HCT116 (cell line): ENCODE measurements at regions not wholly inside any gene's neighbourhood (a gene's known extent, or its start where the extent isn't known, plus 50 kb on each side); places are given as distances from the start of the nearest gene placed in this dataset.

Experiments
- ATAC-seq: fragments of 200-7000 bp; cut with Tn5 transposase; 2 replicates; pipeline ENCODE4 v1.9.1; 2020; ENCODE audit warnings: mild to moderate bottlenecking, moderate library complexity
- BruUV-seq: library from RNA; stranded (reverse); fragments of 400-500 nt; replicated peaks from 2 replicates; lab custom pipeline; 2021; lab: Mats Ljungman, UMichigan
- CTCF ChIA-PET: fragments of 300-600 bp; sonication (Branson Sonifier 250); formaldehyde crosslinking; loops from one replicate; lab custom pipeline; 2021; ENCODE audit warnings: antibody characterized with exemption; lab: Charles Lee
- POLR2A ChIA-PET: fragments of 300-600, 350-600 bp; sonication (Branson Sonifier 250); formaldehyde crosslinking; loops from one replicate; lab custom pipeline; 2021; ENCODE audit warnings: antibody characterized with exemption; lab: Charles Lee
- RAD21 ChIA-PET, 2 experiments: fragments of 300-600 bp; sonication (Branson Sonifier 250); formaldehyde crosslinking; loops; one replicate each; lab custom pipeline; 2023; ENCODE audit warnings: low total read pairs in 2 of 2; ENCODE audit not compliant: uncharacterized antibody in 2 of 2, unreplicated experiment in 2 of 2, low non-redundant PET in 1 of 2; lab: Charles Lee
- DNase-seq: peaks from one replicate; pipeline ENCODE4 v3.0.0-alpha.2; 2010; ENCODE audit warnings: low read depth, low spot score
- H2AFZ ChIP-seq: fragments of 200-600 bp; shearing (Covaris generic), sonication (generic); 2 replicates; pipeline ENCODE4 v1.6.1; 2017; ENCODE audit warnings: low read depth, mixed run types, mixed read lengths, antibody characterized with exemption, low read length; ENCODE audit not compliant: poor library complexity, severe bottlenecking
- H3K27ac ChIP-seq: 2 replicates; pipeline ENCODE4 v1.5.1; 2012; ENCODE audit warnings: low read depth, low read length
- H3K27me3 ChIP-seq: fragments of 200-600 bp; sonication (generic); 2 replicates; pipeline ENCODE4 v1.6.1; 2016; ENCODE audit warnings: mixed run types, low read length, mixed read lengths; ENCODE audit not compliant: insufficient read depth
- H3K36me3 ChIP-seq, 2 experiments: fragments of 200-500 bp in 1 of 2; fragments of 200-600 bp in 1 of 2; sonication (Bioruptor generic) in 1 of 2; sonication (generic) in 1 of 2; 2 replicates each; pipeline versions ENCODE4 v1.5.1 to v1.6.1; 2014 to 2016; ENCODE audit warnings: low read length in 2 of 2, inconsistent platforms in 1 of 2, mixed read lengths in 1 of 2, mixed run types in 1 of 2; ENCODE audit not compliant: insufficient read depth in 2 of 2, control insufficient read depth in 1 of 2
- H3K4me1 ChIP-seq, 2 experiments: fragments of 200-600 bp in 1 of 2; sonication (generic) in 1 of 2; 2 replicates each; pipeline versions ENCODE4 v1.5.1 to v1.6.1; 2012 to 2017; ENCODE audit warnings: low read length in 2 of 2, inconsistent platforms in 1 of 2, mild to moderate bottlenecking in 1 of 2, mixed read lengths in 1 of 2, mixed run types in 1 of 2, moderate library complexity in 1 of 2; ENCODE audit not compliant: insufficient read depth in 2 of 2, control insufficient read depth in 1 of 2
- H3K4me2 ChIP-seq: fragments of 200-600 bp; sonication (generic); 2 replicates; pipeline ENCODE4 v1.6.1; 2017; ENCODE audit warnings: mixed run types, low read length, mixed read lengths
- H3K4me3 ChIP-seq, 2 experiments: fragments of 200-600 bp in 1 of 2; sonication (generic) in 1 of 2; replicated peaks in 1 of 2; 2 replicates each; pipeline ENCODE4 v1.5.1; 2011 to 2016; ENCODE audit warnings: low read length in 2 of 2, control low read depth in 1 of 2, low read depth in 1 of 2, mild to moderate bottlenecking in 1 of 2, mixed read lengths in 1 of 2, mixed run types in 1 of 2
- H3K79me2 ChIP-seq: fragments of 200-600 bp; sonication (generic); 2 replicates; pipeline ENCODE4 v1.6.1; 2017; ENCODE audit warnings: mild to moderate bottlenecking, mixed run types, low read length, moderate library complexity, mixed read lengths; ENCODE audit not compliant: insufficient read depth
- H3K9ac ChIP-seq: fragments of 200-600 bp; sonication (generic); 2 replicates; pipeline ENCODE4 v1.6.1; 2016; ENCODE audit warnings: low read length, mixed read lengths
- H3K9me2 ChIP-seq: fragments of 200-600 bp; sonication (generic), shearing (Covaris generic); 2 replicates; pipeline ENCODE4 v1.6.1; 2017; ENCODE audit warnings: mixed run types, mild to moderate bottlenecking, moderate library complexity; ENCODE audit not compliant: insufficient read depth
- H3K9me3 ChIP-seq, 2 experiments: fragments of 200-500 bp in 1 of 2; fragments of 200-600 bp in 1 of 2; sonication (Bioruptor generic) in 1 of 2; sonication (generic) in 1 of 2; 2 replicates each; pipeline ENCODE4 v1.6.1; 2014 to 2017; ENCODE audit warnings: low read length in 2 of 2, mixed read lengths in 2 of 2, inconsistent platforms in 1 of 2, low read depth in 1 of 2, mild to moderate bottlenecking in 1 of 2, mixed run types in 1 of 2, moderate library complexity in 1 of 2; ENCODE audit not compliant: control insufficient read depth in 1 of 2, insufficient read depth in 1 of 2
- H4K20me1 ChIP-seq: fragments of 200-600 bp; sonication (generic), shearing (Covaris generic); 2 replicates; pipeline ENCODE4 v1.6.1; 2017; ENCODE audit warnings: mixed run types, mild to moderate bottlenecking, moderate library complexity; ENCODE audit not compliant: insufficient read depth
- ATF3 ChIP-seq: IDR thresholded peaks from 2 replicates; pipeline ENCODE4 v1.6.1; 2012
- CEBPB ChIP-seq: IDR thresholded peaks from 2 replicates; pipeline ENCODE4 v1.6.1; 2012; ENCODE audit warnings: low read depth
- ELF1 ChIP-seq: IDR thresholded peaks from 2 replicates; pipeline ENCODE4 v1.6.1; 2012; ENCODE audit warnings: low read depth, borderline replicate concordance
- EZH2 ChIP-seq: fragments of 200-600 bp; sonication (generic); IDR thresholded peaks from 2 replicates; pipeline ENCODE4 v1.6.1; 2017; ENCODE audit warnings: antibody characterized with exemption, mixed run types
- EZH2phosphoT487 ChIP-seq: fragments of 200-600 bp; IDR thresholded peaks from 2 replicates; pipeline ENCODE4 v1.6.1; 2018; ENCODE audit warnings: antibody characterized with exemption, borderline replicate concordance
- FOSL1 ChIP-seq: IDR thresholded peaks from 2 replicates; pipeline ENCODE4 v1.6.1; 2012; ENCODE audit warnings: low read depth
- MAX ChIP-seq: IDR thresholded peaks from 2 replicates; pipeline ENCODE4 v1.6.1; 2012
- POLR2A ChIP-seq: IDR thresholded peaks from 2 replicates; pipeline ENCODE4 v1.7.0; 2011; ENCODE audit warnings: borderline replicate concordance; ENCODE audit not compliant: insufficient read depth, insufficient read length; ENCODE audit errors: extremely low read depth
- POLR2AphosphoS5 ChIP-seq: IDR thresholded peaks from 2 replicates; pipeline ENCODE4 v1.6.1; 2011; ENCODE audit warnings: mild to moderate bottlenecking, low read depth, low read length, moderate library complexity
- RAD21 ChIP-seq: IDR thresholded peaks from 2 replicates; pipeline ENCODE4 v1.6.1; 2012; ENCODE audit warnings: low read depth, mild to moderate bottlenecking
- SP1 ChIP-seq: IDR thresholded peaks from 2 replicates; pipeline ENCODE4 v1.6.1; 2012; ENCODE audit warnings: low read depth
- TCF7L2 ChIP-seq: IDR thresholded peaks from 2 replicates; pipeline ENCODE4 v1.7.0; 2011; ENCODE audit warnings: borderline replicate concordance, inconsistent platforms; ENCODE audit not compliant: insufficient read depth, insufficient read length; ENCODE audit errors: extremely low read depth
- YY1 ChIP-seq: IDR thresholded peaks from 2 replicates; pipeline ENCODE4 v1.6.1; 2011; ENCODE audit warnings: low read length, low read depth, moderate library complexity, mild to moderate bottlenecking; ENCODE audit not compliant: insufficient replicate concordance; ENCODE audit errors: extremely low read depth
- ZBTB33 ChIP-seq: IDR thresholded peaks from 2 replicates; pipeline ENCODE4 v1.6.1; 2011; ENCODE audit warnings: mild to moderate bottlenecking, low read length, moderate library complexity; ENCODE audit not compliant: insufficient replicate concordance; ENCODE audit errors: extremely low read depth
- ZFX ChIP-seq: fragments of 450-650 bp; IDR thresholded peaks from 2 replicates; pipeline ENCODE4 v1.6.1; 2017
- ZNF274 ChIP-seq: fragments of 200-500 bp; sonication (Bioruptor generic); IDR thresholded peaks from 2 replicates; pipeline ENCODE4 v1.6.1; 2014; ENCODE audit warnings: mild to moderate bottlenecking, low read depth, low read length, inconsistent platforms
- intact Hi-C: fragments of 100-400 bp; cut with micrococcal nuclease; formaldehyde crosslinking; loops from 2 replicates; pipeline ENCODE4 v1.10.0; 2022

- ChIA-PET CTCF (no interaction called here), RAD21 (no interaction called here), POLR2A (no interaction called here)
- H3K4me3 ChIP-seq, result no peak overlapping the region
- H3K27me3 ChIP-seq, result peaks cover 41% of the 10 kb centered on the region
- no peaks in the 10 kb centered on the region for H4K20me1 ChIP-seq
- no peak overlapping the region for H2AFZ ChIP-seq
- H3K9me2 ChIP-seq, result no peaks in the 10 kb centered on the region
- H3K79me2 ChIP-seq, result no peaks in the 10 kb centered on the region
- BruUV-seq, result no TSS peak
- H3K27ac ChIP-seq, result no peak overlapping the region
- H3K4me1 ChIP-seq, result peaks cover 0 to 2% of the 10 kb centered on the region in 2 experiments; a peak in 1 of 4 replicates
- H3K9ac ChIP-seq, result no peak overlapping the region
- no peaks in the 10 kb centered on the region for H3K36me3 ChIP-seq
- no peak overlapping the region for H3K4me2 ChIP-seq
- intact Hi-C loops, result no loop called here
- ATAC-seq, result no peak
- DNase-seq, result no peak
- TF ChIP-seq ELF1, result no peak
- no peak for TF ChIP-seq FOSL1
- TF ChIP-seq POLR2A, result no peak
- TF ChIP-seq ATF3, result no peak
- no peak for TF ChIP-seq ZBTB33
- no peak for TF ChIP-seq POLR2AphosphoS5
- TF ChIP-seq MAX, result no peak
- TF ChIP-seq SP1, result no peak
- no peak for TF ChIP-seq CEBPB
- no peak for TF ChIP-seq YY1
- TF ChIP-seq ZFX, result no peak
- no peak for TF ChIP-seq EZH2
- no peak for TF ChIP-seq TCF7L2
- no peak for TF ChIP-seq ZNF274
- no peak for TF ChIP-seq RAD21
- no peak for TF ChIP-seq EZH2phosphoT487
- H3K9me3 ChIP-seq, result no peaks in the 10 kb centered on the region; a peak in 1 of 4 replicates
Observed at GRCh38 chr12:113580437-113580836, 108.8 kb upstream of the LHX5 start.
